Mesenchymal stem cell (in vitro differentiated cells and primary cell): ENCODE measurements at regions not wholly inside any gene's neighbourhood (a gene's known extent, or its start where the extent isn't known, plus 50 kb on each side); places are given as distances from the start of the nearest gene placed in this dataset.

Experiments used
- DNase-seq: peaks from one replicate; pipeline ENCODE4 v3.0.0-alpha.2; 2013
- H2AFZ ChIP-seq: one replicate; pipeline ENCODE4 v1.6.1; 2013; ENCODE audit warnings: low read depth, mild to moderate bottlenecking, control low read depth, inconsistent platforms, low read length, moderate library complexity
- H2AK5ac ChIP-seq: 2 replicates; pipeline ENCODE4 v1.6.1; 2013; ENCODE audit warnings: low read length, moderate library complexity, mild to moderate bottlenecking, inconsistent platforms; ENCODE audit not compliant: severe bottlenecking
- H2BK120ac ChIP-seq: one replicate; pipeline ENCODE4 v1.6.1; 2013; ENCODE audit warnings: low read depth, mild to moderate bottlenecking, inconsistent platforms, low read length, moderate library complexity
- H2BK12ac ChIP-seq, 2 experiments: one replicate each; pipeline ENCODE4 v1.6.1; 2013; ENCODE audit warnings: inconsistent platforms in 2 of 2, low read length in 2 of 2, mild to moderate bottlenecking in 2 of 2, moderate library complexity in 2 of 2, control low read depth in 1 of 2
- H2BK15ac ChIP-seq: one replicate; pipeline ENCODE4 v1.6.1; 2013; ENCODE audit warnings: mild to moderate bottlenecking, low read depth, inconsistent platforms; ENCODE audit not compliant: poor library complexity, severe bottlenecking
- H2BK5ac ChIP-seq: 2 replicates; pipeline ENCODE4 v1.6.1; 2013; ENCODE audit warnings: low read depth, mild to moderate bottlenecking, low read length, control low read depth, inconsistent platforms; ENCODE audit not compliant: poor library complexity, severe bottlenecking
- H3K14ac ChIP-seq, 2 experiments: one replicate each; pipeline ENCODE4 v1.6.1; 2013; ENCODE audit warnings: inconsistent platforms in 2 of 2, low read length in 2 of 2, control low read depth in 1 of 2, mild to moderate bottlenecking in 1 of 2, moderate library complexity in 1 of 2
- H3K18ac ChIP-seq, 2 experiments: one replicate each; pipeline ENCODE4 v1.6.1; 2013; ENCODE audit warnings: inconsistent platforms in 2 of 2, low read length in 2 of 2, control low read depth in 1 of 2, low read depth in 1 of 2, mild to moderate bottlenecking in 1 of 2
- H3K23ac ChIP-seq, 2 experiments: one replicate each; pipeline ENCODE4 v1.6.1; 2013; ENCODE audit warnings: inconsistent platforms in 2 of 2, low read length in 2 of 2, mild to moderate bottlenecking in 2 of 2, moderate library complexity in 2 of 2, control low read depth in 1 of 2
- H3K27ac ChIP-seq: 2 replicates; pipeline ENCODE4 v1.5.1; 2013; ENCODE audit warnings: mild to moderate bottlenecking, moderate library complexity, low read length, control low read depth, inconsistent platforms; ENCODE audit not compliant: poor library complexity, severe bottlenecking
- H3K27me3 ChIP-seq, 2 experiments: 2 replicates each; pipeline versions ENCODE4 v1.6.1 to v1.7.0; 2013; ENCODE audit warnings: low read length in 2 of 2, mild to moderate bottlenecking in 2 of 2, moderate library complexity in 2 of 2, control low read depth in 1 of 2, inconsistent platforms in 1 of 2; ENCODE audit not compliant: control insufficient read depth in 1 of 2, insufficient read depth in 1 of 2
- H3K36me3 ChIP-seq, 2 experiments: 2 replicates each; pipeline versions ENCODE4 v1.6.1 to v1.7.0; 2013; ENCODE audit warnings: low read length in 2 of 2, control low read depth in 1 of 2, inconsistent platforms in 1 of 2, low read depth in 1 of 2, mild to moderate bottlenecking in 1 of 2; ENCODE audit not compliant: insufficient read depth in 2 of 2, control insufficient read depth in 1 of 2
- H3K4ac ChIP-seq, 2 experiments: one replicate each; pipeline ENCODE4 v1.6.1; 2013; ENCODE audit warnings: inconsistent platforms in 2 of 2, low read length in 2 of 2, mild to moderate bottlenecking in 2 of 2, moderate library complexity in 2 of 2, control low read depth in 1 of 2, low read depth in 1 of 2
- H3K4me1 ChIP-seq: 2 replicates; pipeline ENCODE4 v1.6.1; 2013; ENCODE audit warnings: low read depth, low read length, control low read depth; ENCODE audit not compliant: control insufficient read depth, insufficient read depth
- H3K4me2 ChIP-seq: 2 replicates; pipeline ENCODE4 v1.6.1; 2013; ENCODE audit warnings: low read length, mild to moderate bottlenecking, inconsistent platforms; ENCODE audit not compliant: poor library complexity, severe bottlenecking
- H3K4me3 ChIP-seq, 2 experiments: 2 replicates each; pipeline versions ENCODE4 v1.5.1 to v1.7.0; 2013; ENCODE audit warnings: low read length in 2 of 2, mild to moderate bottlenecking in 2 of 2, control low read depth in 1 of 2, low read depth in 1 of 2; ENCODE audit not compliant: insufficient read depth in 1 of 2
- H3K79me1 ChIP-seq: replicated peaks from 2 replicates; pipeline ENCODE4 v1.6.1; 2013; ENCODE audit warnings: mild to moderate bottlenecking, control low read depth, low read length, inconsistent platforms; ENCODE audit not compliant: poor library complexity, severe bottlenecking
- H3K9ac ChIP-seq: 2 replicates; pipeline ENCODE4 v1.7.0; 2013; ENCODE audit warnings: mild to moderate bottlenecking, low read length, moderate library complexity
- H3K9me3 ChIP-seq: 2 replicates; pipeline ENCODE4 v1.7.0; 2013; ENCODE audit warnings: mild to moderate bottlenecking, low read length; ENCODE audit not compliant: control insufficient read depth
- H4K8ac ChIP-seq: one replicate; pipeline ENCODE4 v1.6.1; 2013; ENCODE audit warnings: inconsistent platforms, mild to moderate bottlenecking, low read length, moderate library complexity
- H4K91ac ChIP-seq: one replicate; pipeline ENCODE4 v1.6.1; 2013; ENCODE audit warnings: mild to moderate bottlenecking, low read length, inconsistent platforms
- WGBS: methylation state at CpG from one replicate; pipeline ENCODE4 v1.1.7; 2013; ENCODE audit warnings: mixed read lengths; 5-methylcytosine and 5-hydroxymethylcytosine counted together

GRCh38 chr5:98599016-98599415, 174.4 kb upstream of the RGMB start:
- H3K36me3 ChIP-seq = no peaks in the 10 kb centered on the region
- H2AK5ac ChIP-seq = no peak overlapping the region
- WGBS = no CpG with 5 or more reads among the region's 1 CpG

DNA sequence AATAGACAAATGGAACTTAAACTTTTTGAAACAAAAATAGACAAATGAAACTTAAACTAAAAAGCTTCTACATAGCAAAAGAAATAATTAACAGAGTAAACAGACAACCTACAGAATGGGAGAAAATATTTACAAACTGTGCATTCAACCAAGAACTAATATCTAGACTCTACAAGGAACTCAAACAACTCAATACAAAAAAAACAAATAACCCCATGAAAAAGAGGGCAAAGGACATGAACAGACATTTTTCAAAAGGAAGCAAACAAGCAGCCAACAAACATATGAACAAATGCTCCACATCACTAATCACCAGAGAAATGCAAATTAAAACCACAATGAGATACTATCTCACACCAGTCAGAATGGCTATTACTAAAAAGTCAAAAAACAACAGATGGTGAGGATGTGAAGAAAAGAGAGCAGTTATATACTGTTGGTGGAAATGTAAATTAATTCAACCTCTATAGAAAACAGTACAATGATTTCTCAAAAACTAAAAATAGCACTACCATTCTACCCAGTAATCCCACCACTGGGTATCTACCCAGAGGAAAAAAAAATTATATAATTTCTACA, 170.8 kb upstream of the RGMB start:
- Histone ChIP-seq H3K79me1 (no peaks in the 10 kb centered on the region), H2AK5ac (no peak overlapping the region), H3K23ac (no peak overlapping the region), H2BK120ac (no peak overlapping the region), H2BK15ac (no peak overlapping the region), H3K4me2 (no peak overlapping the region), H3K4me1 (peaks cover 2% of the 10 kb centered on the region), H4K8ac (no peak overlapping the region), H2BK5ac (no peak overlapping the region), H3K4ac (no peak overlapping the region), H3K36me3 (no peaks in the 10 kb centered on the region), H2AFZ (no peak overlapping the region), H4K91ac (no peak overlapping the region), H3K18ac (no peak overlapping the region), H3K27me3 (no peaks in the 10 kb centered on the region), H3K4me3 (no peak overlapping the region), H3K27ac (no peak overlapping the region), H3K9ac (no peak overlapping the region), H2BK12ac (no peak overlapping the region), H3K9me3 (peaks cover 3% of the 10 kb centered on the region), H3K14ac (no peak overlapping the region)
- no peak for DNase-seq

More at GRCh38 chr5:98599016-98599415, 174.4 kb upstream of the RGMB start:
- Histone ChIP-seq H3K9me3 (peaks cover 3% of the 10 kb centered on the region), H3K4ac (no peak overlapping the region), H3K79me1 (no peaks in the 10 kb centered on the region), H3K4me3 (no peak overlapping the region), H2BK120ac (no peak overlapping the region), H2AFZ (no peak overlapping the region), H3K4me1 (no peaks in the 10 kb centered on the region), H3K18ac (no peak overlapping the region), H2BK5ac (no peak overlapping the region), H3K27me3 (no peaks in the 10 kb centered on the region), H3K27ac (no peak overlapping the region), H4K8ac (no peak overlapping the region), H2BK12ac (no peak overlapping the region), H3K4me2 (no peak overlapping the region), H3K9ac (no peak overlapping the region), H4K91ac (no peak overlapping the region), H3K23ac (no peak overlapping the region), H3K14ac (no peak overlapping the region), H2BK15ac (no peak overlapping the region)
- no peak for DNase-seq

DNA sequence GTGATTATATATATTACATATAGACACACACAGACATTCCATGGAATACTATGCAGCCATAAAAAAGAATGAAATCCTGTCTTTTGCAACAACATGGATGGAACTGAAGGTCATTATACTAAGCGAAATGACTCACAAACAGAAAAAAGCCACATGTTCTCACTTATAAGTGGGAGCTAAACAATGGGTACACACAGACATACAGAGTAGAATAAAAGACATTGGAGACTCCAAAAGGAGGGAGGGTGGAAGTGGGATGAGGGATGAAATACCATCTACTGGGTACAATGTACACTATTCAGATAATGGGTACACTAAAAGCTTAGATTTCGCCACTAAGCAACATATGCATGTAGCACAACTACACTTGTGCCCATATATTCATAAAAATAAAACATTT, 170.0 kb upstream of the RGMB start:
- H3K4ac ChIP-seq = no peak overlapping the region
- H4K91ac ChIP-seq = no peak overlapping the region
- H3K9ac ChIP-seq = no peak overlapping the region
- H3K79me1 ChIP-seq = no peaks in the 10 kb centered on the region
- no peak overlapping the region for H3K4me3 ChIP-seq
- H2AK5ac ChIP-seq = no peak overlapping the region
- no peak overlapping the region for H2BK5ac ChIP-seq
- peaks cover 2% of the 10 kb centered on the region for H3K4me1 ChIP-seq
- no peaks in the 10 kb centered on the region for H3K36me3 ChIP-seq
- no peak overlapping the region for H2BK12ac ChIP-seq
- H3K18ac ChIP-seq = no peak overlapping the region
- H3K14ac ChIP-seq = no peak overlapping the region
- H2BK15ac ChIP-seq = no peak overlapping the region
- H3K27ac ChIP-seq = no peak overlapping the region
- H2AFZ ChIP-seq = no peak overlapping the region
- no peak overlapping the region for H2BK120ac ChIP-seq
- peaks cover 3% of the 10 kb centered on the region for H3K9me3 ChIP-seq
- DNase-seq = no peak
- no peaks in the 10 kb centered on the region for H3K27me3 ChIP-seq
- WGBS = 100% methylated on average over 1 of the region's 2 CpGs
- H3K23ac ChIP-seq = no peak overlapping the region
- no peak overlapping the region for H3K4me2 ChIP-seq
- H4K8ac ChIP-seq = no peak overlapping the region

GRCh38 chr5:98604301-98604700, 169.2 kb upstream of the RGMB start:
- no peak overlapping the region for H2AFZ ChIP-seq
- no peak overlapping the region for H3K4ac ChIP-seq
- H2BK15ac ChIP-seq = no peak overlapping the region
- no peak overlapping the region for H2BK12ac ChIP-seq
- H3K27me3 ChIP-seq = no peaks in the 10 kb centered on the region
- no peak overlapping the region for H2BK120ac ChIP-seq
- no peak overlapping the region for H3K9ac ChIP-seq
- H3K18ac ChIP-seq = no peak overlapping the region
- no peaks in the 10 kb centered on the region for H3K79me1 ChIP-seq
- H2AK5ac ChIP-seq = no peak overlapping the region
- H4K8ac ChIP-seq = no peak overlapping the region
- WGBS = no CpG with 5 or more reads among the region's 1 CpG
- H3K23ac ChIP-seq = no peak overlapping the region
- H3K4me2 ChIP-seq = no peak overlapping the region
- H3K4me3 ChIP-seq = no peak overlapping the region
- DNase-seq = no peak
- peaks cover 2% of the 10 kb centered on the region for H3K4me1 ChIP-seq
- no peak overlapping the region for H3K27ac ChIP-seq
- no peak overlapping the region for H2BK5ac ChIP-seq
- H3K36me3 ChIP-seq = no peaks in the 10 kb centered on the region
- no peak overlapping the region for H3K14ac ChIP-seq
- no peak overlapping the region for H4K91ac ChIP-seq
- peaks cover 3% of the 10 kb centered on the region for H3K9me3 ChIP-seq
